Ishikawa (cell line): ENCODE measurements at regions not wholly inside any gene's neighbourhood (a gene's known extent, or its start where the extent isn't known, plus 50 kb on each side); places are given as distances from the start of the nearest gene placed in this dataset.

Source experiments
- CEBPB ChIP-seq: IDR thresholded peaks from 2 replicates; pipeline ENCODE4 v1.6.1; 2012
- CREB1 ChIP-seq: IDR thresholded peaks from 2 replicates; pipeline ENCODE4 v1.6.1; 2012; ENCODE audit warnings: low read depth
- EGR1 ChIP-seq: IDR thresholded peaks from 2 replicates; pipeline ENCODE4 v1.6.1; 2012
- EP300 ChIP-seq: IDR thresholded peaks from 2 replicates; pipeline ENCODE4 v1.6.1; 2012; ENCODE audit warnings: borderline replicate concordance
- FOXM1 ChIP-seq: IDR thresholded peaks from 2 replicates; pipeline ENCODE4 v1.6.1; 2012; ENCODE audit warnings: low read depth, borderline replicate concordance
- NFIC ChIP-seq: IDR thresholded peaks from 2 replicates; pipeline ENCODE4 v1.6.1; 2012
- RAD21 ChIP-seq: IDR thresholded peaks from 2 replicates; pipeline ENCODE4 v1.6.1; 2012; ENCODE audit warnings: low read depth
- REST ChIP-seq: IDR thresholded peaks from 2 replicates; pipeline ENCODE4 v1.6.1; 2012; ENCODE audit warnings: low read depth, mild to moderate bottlenecking
- TAF1 ChIP-seq: IDR thresholded peaks from 2 replicates; pipeline ENCODE4 v1.6.1; 2012; ENCODE audit warnings: low read depth, mild to moderate bottlenecking
- TCF12 ChIP-seq: IDR thresholded peaks from 2 replicates; pipeline ENCODE4 v1.6.1; 2012; ENCODE audit warnings: low read depth
- TEAD4 ChIP-seq: IDR thresholded peaks from 2 replicates; pipeline ENCODE4 v1.6.1; 2012
- USF1 ChIP-seq: IDR thresholded peaks from 2 replicates; pipeline ENCODE4 v1.6.1; 2012
- YY1 ChIP-seq: IDR thresholded peaks from 2 replicates; pipeline ENCODE4 v1.6.1; 2012; ENCODE audit warnings: low read depth
- ZBTB7A ChIP-seq: IDR thresholded peaks from 2 replicates; pipeline ENCODE4 v1.6.1; 2012; ENCODE audit warnings: low read depth
- TF ChIP-seq, protein P1 (sequence below): IDR thresholded peaks from 2 replicates; pipeline ENCODE4 v1.6.1; 2012

- no peak for TF ChIP-seq ZBTB7A
- no peak for TF ChIP-seq TEAD4
These were observed 70.8 kb upstream of the PARD3 start for GRCh38 chr10:34885898-34886297.

DNA sequence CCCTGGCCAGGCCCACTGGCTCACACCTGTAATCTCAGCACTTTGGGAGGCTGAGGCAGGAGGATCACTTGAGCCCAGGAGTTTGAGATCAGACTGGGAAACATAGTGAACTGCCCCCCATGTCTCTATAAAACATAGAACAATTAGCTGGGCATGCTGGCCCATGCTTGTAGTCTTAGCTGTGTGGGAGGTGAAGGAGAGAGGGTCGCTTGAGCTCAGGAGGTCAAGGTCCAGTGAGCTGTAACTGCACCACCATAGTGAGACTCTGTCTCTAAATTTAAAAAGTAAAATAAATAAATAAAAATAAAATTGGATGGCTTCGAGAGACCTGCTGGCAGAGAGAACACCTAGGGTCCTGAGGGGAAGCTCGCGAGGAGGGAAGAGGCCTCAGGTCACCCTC, 69.9 kb upstream of the PARD3 start:
- TF ChIP-seq REST, result no peak
- no peak for TF ChIP-seq FOXM1
- TF ChIP-seq TAF1, result no peak
- no peak for TF ChIP-seq ZBTB7A
- TF ChIP-seq NFIC, result no peak
- TF ChIP-seq RAD21, result no peak
- TF ChIP-seq EP300, result no peak
- TF ChIP-seq EGR1, result no peak
- TF ChIP-seq TEAD4, result no peak
- no peak for TF ChIP-seq TCF12
- TF ChIP-seq, protein P1, sequence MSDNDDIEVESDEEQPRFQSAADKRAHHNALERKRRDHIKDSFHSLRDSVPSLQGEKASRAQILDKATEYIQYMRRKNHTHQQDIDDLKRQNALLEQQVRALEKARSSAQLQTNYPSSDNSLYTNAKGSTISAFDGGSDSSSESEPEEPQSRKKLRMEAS, result no peak
- TF ChIP-seq USF1, result no peak
- no peak for TF ChIP-seq YY1
- no peak for TF ChIP-seq CEBPB
- no peak for TF ChIP-seq CREB1

DNA sequence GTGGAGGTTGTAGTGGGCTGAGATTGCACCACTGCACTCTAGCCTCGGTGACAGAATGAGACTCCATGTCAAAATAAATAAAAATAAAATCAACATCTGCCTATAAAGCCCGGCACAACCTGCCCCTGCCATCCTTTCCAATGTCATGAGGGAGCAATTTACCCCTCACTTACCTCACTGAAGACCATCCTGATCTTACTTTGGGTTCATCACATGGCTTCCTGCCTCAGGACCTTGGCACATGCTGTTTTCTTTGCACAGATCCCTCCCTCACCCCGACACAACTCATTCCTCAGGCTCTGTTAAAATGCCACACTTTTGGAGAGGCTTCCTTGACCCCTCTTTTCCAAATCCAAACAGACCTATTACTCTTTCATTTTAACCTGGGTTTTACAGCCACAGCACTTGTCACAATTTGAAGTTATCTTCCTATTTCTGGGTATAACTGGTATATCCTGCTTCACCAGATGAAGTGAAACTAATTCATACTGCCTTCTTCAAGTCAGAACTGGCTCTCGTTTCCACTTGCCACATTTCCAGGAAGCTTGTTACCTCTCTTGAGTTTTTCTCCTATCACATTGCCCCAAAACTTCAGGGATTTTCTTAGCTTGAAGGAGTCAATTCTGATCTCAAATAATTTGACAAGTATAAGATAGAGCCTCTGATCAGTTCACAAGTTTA, 69.3 kb upstream of the PARD3 start:
- TF ChIP-seq REST, result no peak
- no peak for TF ChIP-seq TEAD4
- TF ChIP-seq CREB1, result no peak
- no peak for TF ChIP-seq TCF12
- no peak for TF ChIP-seq FOXM1
- TF ChIP-seq EGR1, result no peak
- no peak for TF ChIP-seq TAF1
- TF ChIP-seq NFIC, result no peak
- TF ChIP-seq ZBTB7A, result no peak
- no peak for TF ChIP-seq EP300
- TF ChIP-seq, protein P1, result no peak
- TF ChIP-seq USF1, result no peak
- no peak for TF ChIP-seq CEBPB
- no peak for TF ChIP-seq YY1
- TF ChIP-seq RAD21, result no peak

- TF ChIP-seq CREB1 (no peak), RAD21 (no peak), EGR1 (no peak), REST (no peak), FOXM1 (no peak), TEAD4 (no peak), YY1 (no peak), EP300 (no peak), USF1 (no peak), CEBPB (no peak), NFIC (no peak), ZBTB7A (no peak)
- TF ChIP-seq, protein P1, result no peak
These were observed 65.7 kb upstream of the PARD3 start for GRCh38 chr10:34880817-34881216.
